NCI-H2171 (cell line): ENCODE measurements at regions not wholly inside any gene's neighbourhood (a gene's known extent, or its start where the extent isn't known, plus 50 kb on each side); places are given as distances from the start of the nearest gene placed in this dataset.

Experiments used
- DNase-seq: peaks from one replicate; lab custom pipeline; 2025; lab: John Stamatoyannopoulos, UW

DNA sequence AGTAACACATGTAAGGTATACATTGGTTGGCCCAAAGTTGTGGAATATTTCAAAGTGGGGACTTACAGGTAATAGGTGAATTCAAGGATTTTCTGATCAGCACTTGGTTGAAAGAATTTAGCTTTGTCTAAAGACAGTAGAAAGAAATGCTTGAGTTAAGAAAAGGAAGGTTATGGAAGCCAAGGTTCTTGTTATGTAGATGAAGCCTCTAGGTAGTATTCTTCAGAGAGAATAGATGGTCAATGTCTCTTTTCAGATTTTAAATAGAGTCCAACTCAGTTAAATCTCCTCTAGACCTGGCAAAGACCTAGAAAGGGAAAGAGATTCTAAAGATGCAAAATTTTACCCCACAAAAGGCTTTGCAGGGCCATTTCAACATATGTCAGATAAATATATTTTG is 157.4 kb downstream of the ANKRD30B start:
- DNase-seq = no peak

GRCh38 chr18:14905979-14906378 is 158.0 kb downstream of the ANKRD30B start:
- DNase-seq = no peak

DNA sequence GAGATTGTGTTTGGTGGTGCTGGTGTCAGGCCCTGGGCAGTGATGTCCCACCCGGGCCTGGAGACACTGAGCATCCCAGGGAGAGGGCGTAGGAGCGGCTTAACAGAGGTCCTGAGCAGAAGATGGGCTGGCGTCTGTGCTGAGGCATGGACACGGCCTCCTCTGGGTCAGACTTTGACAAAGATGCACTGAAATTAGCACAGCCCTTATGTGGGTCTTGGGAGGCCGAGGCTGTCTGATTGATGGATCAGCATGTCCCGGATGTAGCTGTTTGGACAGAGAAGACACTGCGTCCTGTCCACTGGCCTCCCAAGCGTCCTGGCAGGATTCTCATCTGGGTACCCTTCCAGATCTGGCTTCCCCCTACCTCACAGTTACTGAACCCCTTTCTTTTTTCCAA is 159.4 kb downstream of the ANKRD30B start:
- no peak for DNase-seq

GRCh38 chr18:14908541-14908940 is 160.6 kb downstream of the ANKRD30B start:
- DNase-seq = no peak

- DNase-seq = no peak
Measured at GRCh38 chr18:14912967-14913366, 165.0 kb downstream of the ANKRD30B start.

DNA sequence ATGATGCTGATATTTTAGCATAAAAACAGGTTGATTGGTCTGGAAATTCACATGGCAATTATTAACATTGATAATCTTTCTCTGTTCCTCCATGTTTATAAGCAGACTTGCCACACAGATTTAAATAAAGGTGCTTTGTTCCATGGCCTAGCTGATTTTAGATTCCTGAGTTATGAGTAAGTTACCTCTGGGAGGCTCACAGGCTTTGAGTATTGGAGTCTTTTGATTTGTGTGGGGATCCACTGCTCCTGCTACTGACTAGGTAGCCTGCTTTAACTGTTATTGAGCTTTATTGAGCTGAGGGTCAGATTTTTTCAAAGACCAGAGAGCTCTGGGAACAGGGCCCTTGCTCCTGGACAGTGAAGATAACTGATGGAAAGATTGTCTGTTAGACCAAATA is 166.1 kb downstream of the ANKRD30B start:
- DNase-seq = no peak

DNA sequence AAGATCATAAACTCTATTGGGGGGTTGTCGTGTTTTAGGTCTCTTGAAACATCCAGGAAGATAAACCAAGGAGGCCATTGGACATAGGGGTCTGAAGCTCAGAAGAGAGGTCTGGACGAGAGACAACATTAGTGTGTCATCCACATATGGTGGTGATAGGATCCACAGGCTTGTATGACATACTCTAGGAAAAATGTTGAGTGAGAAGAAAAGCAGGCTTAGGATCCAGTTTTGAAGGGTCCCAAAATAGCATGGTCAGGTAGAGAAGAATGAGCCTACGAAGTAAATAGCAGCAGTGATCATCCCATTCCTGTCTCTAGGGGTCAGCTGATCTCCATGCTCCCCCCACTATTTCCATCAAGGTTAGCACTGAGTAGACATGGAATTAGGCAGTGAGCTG is 166.8 kb downstream of the ANKRD30B start:
- no peak for DNase-seq

DNA sequence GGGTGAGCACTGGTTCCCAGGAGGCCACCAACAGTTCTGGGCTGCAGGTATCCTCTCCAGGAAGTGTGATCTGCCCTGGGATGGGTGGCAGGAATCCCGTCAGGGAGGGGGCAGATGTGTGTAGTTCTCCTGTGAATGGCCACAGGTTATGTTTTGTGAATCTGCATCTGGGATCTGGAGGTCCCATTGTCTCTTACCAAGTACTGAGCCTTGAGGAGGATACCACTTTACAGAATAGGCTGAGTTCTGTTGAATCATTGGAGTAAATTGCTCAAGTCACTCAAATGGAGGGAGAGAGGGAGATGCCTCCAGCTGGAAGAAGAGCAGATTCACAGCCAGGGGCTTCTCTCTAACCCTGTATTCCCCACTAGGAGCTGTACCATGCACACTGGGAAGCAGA is 168.2 kb downstream of the ANKRD30B start:
- DNase-seq = no peak

- DNase-seq = no peak
Measured at GRCh38 chr18:14916851-14917250, 168.9 kb downstream of the ANKRD30B start.

DNA sequence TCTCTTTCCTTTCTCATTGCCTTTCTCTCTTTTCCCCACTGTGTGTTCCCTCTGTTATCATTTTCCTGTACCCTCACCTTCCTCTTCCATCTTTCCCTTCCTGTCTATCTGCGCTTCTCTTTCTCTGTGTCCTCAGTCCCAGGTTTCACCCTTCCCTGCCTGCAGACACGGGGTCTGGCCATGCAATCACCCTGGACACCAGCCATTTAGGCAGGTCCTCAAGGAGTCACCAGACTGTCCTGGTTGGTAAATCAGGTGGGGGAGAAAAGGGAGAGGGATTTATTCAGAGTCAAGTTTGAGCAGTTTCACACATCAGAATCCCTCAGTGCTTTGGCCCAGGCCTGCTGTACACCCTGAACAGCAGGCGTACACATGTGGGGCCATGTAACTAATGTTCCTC is 169.3 kb downstream of the ANKRD30B start:
- DNase-seq = no peak

DNA sequence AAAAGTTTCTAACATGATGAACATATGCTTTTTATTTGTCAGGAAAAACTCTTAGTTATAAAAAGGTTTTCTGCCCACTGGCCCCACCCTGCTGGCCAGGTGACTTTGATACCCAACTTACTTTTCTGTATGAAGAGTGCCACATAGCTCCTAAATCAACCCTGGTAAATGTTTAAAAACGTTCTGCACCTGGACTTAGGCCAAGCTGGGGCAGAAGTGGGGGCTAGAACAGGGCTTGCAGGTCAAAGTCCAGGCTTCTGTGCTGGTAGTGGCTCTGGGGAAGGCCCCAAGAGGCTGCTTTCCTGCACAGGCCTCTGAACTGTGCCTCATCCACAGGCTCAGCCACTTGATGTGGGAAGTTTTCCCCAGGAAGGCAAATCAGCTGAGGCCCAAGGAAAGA is 171.7 kb downstream of the ANKRD30B start:
- no peak for DNase-seq

DNA sequence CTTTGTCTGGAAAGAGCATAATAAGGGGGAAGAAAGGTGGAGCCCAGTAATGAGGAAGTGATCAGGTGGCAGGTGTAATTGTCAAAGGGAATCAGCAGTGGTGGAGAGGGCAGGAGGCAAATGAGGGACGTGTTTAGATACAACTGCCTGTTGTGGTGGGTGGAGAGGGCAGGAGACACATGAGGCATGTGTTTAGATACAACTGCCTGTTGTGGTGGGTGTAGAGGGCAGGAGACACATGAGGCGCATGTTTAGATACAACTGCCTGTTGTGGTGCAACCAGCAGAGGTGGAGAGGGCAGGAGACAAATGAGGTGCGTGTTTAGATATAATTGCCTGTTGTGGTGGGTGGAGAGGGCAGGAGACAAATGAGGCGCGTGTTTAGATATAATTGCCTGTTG is 173.1 kb downstream of the ANKRD30B start:
- DNase-seq = no peak

- DNase-seq = no peak
Measured at GRCh38 chr18:14921547-14921946, 173.6 kb downstream of the ANKRD30B start.

- DNase-seq = no peak
Measured at GRCh38 chr18:14922031-14922430, 174.1 kb downstream of the ANKRD30B start.

- no peak for DNase-seq
Measured at GRCh38 chr18:14922965-14923565, 175.1 kb downstream of the ANKRD30B start.

- DNase-seq = no peak
Measured at GRCh38 chr18:14924226-14924625, 176.3 kb downstream of the ANKRD30B start.

GRCh38 chr18:14925281-14925709 is 177.3 kb downstream of the ANKRD30B start:
- DNase-seq = no peak

GRCh38 chr18:14927701-14928100 is 179.7 kb downstream of the ANKRD30B start:
- no peak for DNase-seq

- DNase-seq = no peak
Measured at GRCh38 chr18:14928396-14928795, 180.4 kb downstream of the ANKRD30B start.

- DNase-seq = no peak
Measured at GRCh38 chr18:14930076-14930475, 182.1 kb downstream of the ANKRD30B start.

- no peak for DNase-seq
Measured at GRCh38 chr18:14930576-14930975, 182.6 kb downstream of the ANKRD30B start.

DNA sequence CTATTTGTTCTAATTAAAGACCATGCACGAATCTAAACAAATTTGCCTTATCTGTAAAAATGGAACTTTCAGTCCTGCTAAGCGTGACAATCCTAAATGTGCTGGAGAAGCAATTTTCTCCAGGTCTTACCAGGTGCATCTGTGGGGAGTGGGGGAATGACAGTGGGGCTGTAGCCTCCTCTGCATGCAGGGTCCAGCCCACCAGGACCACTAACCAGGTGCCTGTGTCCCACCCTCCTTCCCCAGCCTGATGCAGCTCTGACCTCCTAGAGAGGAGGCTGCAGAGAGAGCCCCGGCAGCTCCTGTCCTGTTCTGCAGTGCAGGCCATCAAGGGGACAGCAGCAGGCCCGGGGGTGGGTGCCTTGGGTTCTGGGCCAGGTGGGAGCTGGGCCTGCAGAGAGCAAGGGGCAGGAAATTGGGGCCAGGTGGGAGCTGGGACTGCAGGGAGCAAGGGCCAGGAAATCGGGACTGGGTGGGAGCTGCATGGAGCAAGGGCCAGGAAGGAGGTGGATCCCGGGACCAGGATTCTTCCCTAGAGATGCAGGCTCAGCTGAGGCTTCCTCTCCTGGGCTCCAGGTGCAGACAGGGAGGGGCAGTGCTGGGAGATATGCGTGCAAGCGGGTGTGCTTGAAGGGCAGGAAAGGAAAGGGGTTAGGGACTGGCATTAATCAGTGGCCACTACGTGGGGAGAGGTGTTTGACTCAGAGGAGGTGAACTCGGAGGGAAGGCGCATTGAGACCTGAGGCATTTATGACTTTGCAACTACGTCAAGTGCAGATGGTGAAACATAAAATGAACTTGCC is 185.3 kb downstream of the ANKRD30B start:
- no peak for DNase-seq

DNA sequence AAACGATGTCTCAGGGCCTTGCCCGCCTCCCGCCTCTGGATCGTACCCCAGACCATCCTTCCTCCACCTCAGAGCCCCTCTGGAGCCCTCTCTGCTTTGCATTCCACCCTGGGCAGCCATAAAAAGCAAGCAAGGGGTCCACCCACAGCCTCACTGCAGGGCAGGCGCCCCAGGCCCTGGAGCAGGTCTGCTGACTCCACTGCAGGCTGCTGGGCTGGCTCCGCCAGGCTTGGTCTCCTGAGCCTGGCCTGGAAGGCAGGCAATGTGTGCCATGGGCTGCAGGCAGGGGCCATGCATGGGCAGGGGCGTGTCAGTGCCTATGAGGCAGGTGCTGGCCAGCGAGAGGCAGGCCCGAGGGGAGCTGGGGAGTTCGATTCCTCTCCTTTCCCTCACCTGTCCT is 186.0 kb downstream of the ANKRD30B start:
- no peak for DNase-seq

GRCh38 chr18:14935210-14935609 is 187.2 kb downstream of the ANKRD30B start:
- no peak for DNase-seq
